ENCODE measurements at regions not wholly inside any gene's neighbourhood (a gene's known extent, or its start where the extent isn't known, plus 50 kb on each side); places are given as distances from the start of the nearest gene placed in this dataset.

DNA sequence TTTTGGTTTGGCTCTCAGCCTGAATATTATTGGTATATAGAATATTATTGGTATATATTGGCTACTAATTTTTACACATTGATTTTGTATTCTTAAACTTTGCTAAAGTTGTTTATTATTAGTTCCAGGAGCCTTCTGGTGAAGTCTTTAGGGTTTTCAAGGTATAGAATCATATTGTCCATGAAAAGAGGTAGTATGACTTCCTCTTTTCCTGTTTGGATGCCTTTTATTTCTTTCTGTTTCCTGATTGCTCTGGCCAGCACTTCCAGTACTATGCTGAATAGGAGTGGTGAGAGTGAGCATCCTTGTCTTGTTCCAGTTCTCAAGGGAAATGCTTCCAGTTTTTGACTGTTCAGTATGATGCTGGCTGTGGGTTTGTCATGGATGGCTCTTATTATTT lies 107.3 kb upstream of the LIPC start:
- TF ChIP-seq, protein P1, sequence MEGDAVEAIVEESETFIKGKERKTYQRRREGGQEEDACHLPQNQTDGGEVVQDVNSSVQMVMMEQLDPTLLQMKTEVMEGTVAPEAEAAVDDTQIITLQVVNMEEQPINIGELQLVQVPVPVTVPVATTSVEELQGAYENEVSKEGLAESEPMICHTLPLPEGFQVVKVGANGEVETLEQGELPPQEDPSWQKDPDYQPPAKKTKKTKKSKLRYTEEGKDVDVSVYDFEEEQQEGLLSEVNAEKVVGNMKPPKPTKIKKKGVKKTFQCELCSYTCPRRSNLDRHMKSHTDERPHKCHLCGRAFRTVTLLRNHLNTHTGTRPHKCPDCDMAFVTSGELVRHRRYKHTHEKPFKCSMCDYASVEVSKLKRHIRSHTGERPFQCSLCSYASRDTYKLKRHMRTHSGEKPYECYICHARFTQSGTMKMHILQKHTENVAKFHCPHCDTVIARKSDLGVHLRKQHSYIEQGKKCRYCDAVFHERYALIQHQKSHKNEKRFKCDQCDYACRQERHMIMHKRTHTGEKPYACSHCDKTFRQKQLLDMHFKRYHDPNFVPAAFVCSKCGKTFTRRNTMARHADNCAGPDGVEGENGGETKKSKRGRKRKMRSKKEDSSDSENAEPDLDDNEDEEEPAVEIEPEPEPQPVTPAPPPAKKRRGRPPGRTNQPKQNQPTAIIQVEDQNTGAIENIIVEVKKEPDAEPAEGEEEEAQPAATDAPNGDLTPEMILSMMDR (IDR thresholded peaks at IDR 0.05; ENCODE audit: borderline replicate concordance, insufficient read depth, low read depth, low read length) = no peak
- H3K4me3 ChIP-seq (ENCODE audit: low read depth, low read length) = no peak overlapping the region

DNA sequence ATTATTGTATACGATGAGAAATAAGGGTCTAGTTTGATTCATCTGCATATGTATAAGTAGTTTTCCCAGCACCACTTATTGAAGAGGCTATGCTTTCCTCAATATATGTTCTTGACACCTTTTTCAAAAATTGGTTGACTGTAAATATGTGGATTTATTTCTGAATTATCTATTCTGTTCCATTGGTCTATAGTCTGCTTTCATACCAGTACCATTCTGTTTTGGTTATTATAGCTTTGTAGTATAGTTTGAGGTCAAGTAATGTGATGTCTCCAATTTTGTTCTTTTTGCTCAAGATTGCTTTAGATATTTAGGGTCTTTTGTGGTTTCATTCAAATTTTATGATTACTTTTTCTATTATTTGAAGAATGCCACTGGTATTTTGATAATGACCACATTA lies 103.8 kb upstream of the LIPC start:
- TF ChIP-seq, protein P1 (IDR thresholded peaks at IDR 0.05; ENCODE audit: borderline replicate concordance, insufficient read depth, low read depth, low read length) = no peak

DNA sequence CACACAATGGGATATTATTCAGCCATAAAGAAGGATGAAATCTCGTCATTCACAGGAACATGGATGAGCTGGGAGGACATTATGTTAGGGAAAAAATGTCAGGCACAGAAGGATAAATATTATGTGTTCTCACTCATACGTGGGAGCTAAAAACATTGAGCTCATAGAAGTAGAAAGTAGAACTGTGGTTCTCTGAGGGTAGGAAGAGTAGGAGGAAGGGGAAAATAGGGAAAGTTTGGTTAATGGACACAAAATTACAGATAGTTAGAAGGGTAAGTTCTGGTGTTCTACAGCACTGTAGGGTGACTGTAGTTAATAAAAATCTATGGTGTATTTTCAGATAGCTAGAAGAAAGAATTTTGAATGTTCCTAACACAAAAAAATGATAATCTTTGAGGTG lies 102.6 kb upstream of the LIPC start:
- TF ChIP-seq, protein P1 (IDR thresholded peaks at IDR 0.05; ENCODE audit: borderline replicate concordance, insufficient read depth, low read depth, low read length) = no peak
- H3K4me3 ChIP-seq (ENCODE audit: low read depth, low read length) = no peak overlapping the region

More for the DNA sequence above, 103.8 kb upstream of the LIPC start:
- no peak overlapping the region for H3K4me3 ChIP-seq (ENCODE audit: low read depth, low read length)

DNA sequence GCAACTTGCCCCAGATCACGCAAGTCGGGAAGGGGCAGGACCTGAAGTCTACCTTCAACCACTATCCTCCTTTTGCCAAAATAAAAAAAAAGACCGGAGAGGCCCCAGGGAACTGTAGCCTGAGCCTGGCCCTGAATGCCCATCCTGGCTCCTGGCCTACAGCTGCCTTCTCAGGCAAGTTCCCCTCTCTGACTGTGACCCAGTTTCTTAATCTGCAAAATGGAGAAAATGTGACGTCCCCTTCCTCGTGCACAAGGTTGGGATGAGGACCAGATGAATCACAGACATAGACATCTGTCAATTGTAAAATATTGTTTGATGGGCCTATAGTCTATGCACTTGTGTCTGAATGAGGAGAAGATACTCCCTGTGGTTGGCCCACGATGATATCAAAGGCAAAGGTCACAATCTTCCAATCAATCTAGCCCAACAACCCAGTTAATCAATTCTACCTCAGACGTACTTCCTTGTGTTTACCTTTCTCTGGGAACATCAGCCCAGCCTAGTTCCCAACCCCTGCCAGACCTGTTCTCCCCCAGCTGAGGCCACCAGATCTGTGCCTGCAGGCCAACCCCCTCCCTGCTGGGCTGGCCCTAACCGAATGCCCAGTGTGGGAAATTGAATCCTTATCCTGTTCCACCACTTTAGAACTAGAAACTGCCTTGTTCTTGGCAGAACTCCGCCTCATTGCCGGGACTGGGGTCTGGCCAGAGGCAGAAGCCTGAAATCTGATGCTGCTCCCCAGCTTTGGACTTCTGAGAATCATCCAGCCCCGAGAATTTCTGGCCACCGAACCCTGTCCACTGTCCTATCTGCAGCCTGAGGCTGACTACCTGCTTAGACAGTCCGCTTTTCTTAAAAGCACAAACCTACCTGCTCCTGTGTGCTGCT lies 101.8 kb upstream of the LIPC start:
- TF ChIP-seq, protein P1 (IDR thresholded peaks at IDR 0.05; ENCODE audit: borderline replicate concordance, insufficient read depth, low read depth, low read length) = no peak
- no peak overlapping the region for H3K4me3 ChIP-seq (ENCODE audit: low read depth, low read length)

- H3K4me3 ChIP-seq (ENCODE audit: low read depth, low read length) = no peak overlapping the region
- TF ChIP-seq, protein P1 (IDR thresholded peaks at IDR 0.05; ENCODE audit: borderline replicate concordance, insufficient read depth, low read depth, low read length) = no peak
Measured at GRCh38 chr15:58330741-58331559, 100.8 kb upstream of the LIPC start.

GRCh38 chr15:58331560-58331912 lies 100.3 kb upstream of the LIPC start:
- TF ChIP-seq, protein P1 (IDR thresholded peaks at IDR 0.05; ENCODE audit: borderline replicate concordance, insufficient read depth, low read depth, low read length) = no peak
- no peak overlapping the region for H3K4me3 ChIP-seq (ENCODE audit: low read depth, low read length)
